ENCODE measurements at regions not wholly inside any gene's neighbourhood (a gene's known extent, or its start where the extent isn't known, plus 50 kb on each side); places are given as distances from the start of the nearest gene placed in this dataset.

DNA sequence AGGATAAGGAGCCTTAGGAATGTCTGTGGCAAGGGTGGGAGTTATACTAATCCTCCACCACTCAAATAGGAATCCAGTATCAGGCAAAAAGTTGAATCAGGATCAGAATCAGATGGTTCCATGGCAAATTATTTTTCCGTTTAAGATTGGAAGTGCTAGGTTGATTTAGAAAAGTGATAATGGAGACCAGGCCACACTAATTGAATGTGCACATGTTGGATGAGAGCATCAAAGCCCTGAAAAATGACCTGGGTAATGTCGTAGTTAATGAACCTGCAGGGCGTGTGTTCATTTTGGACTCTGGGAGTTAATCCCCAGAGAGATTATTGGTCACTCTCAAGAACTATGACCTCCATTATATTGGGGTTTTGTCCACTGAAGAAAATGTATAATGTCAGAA lies 53.3 kb upstream of the UBN2 start:
- no peak for TF ChIP-seq POLR2A (IDR thresholded peaks at IDR 0.05)
- TF ChIP-seq, protein P1, sequence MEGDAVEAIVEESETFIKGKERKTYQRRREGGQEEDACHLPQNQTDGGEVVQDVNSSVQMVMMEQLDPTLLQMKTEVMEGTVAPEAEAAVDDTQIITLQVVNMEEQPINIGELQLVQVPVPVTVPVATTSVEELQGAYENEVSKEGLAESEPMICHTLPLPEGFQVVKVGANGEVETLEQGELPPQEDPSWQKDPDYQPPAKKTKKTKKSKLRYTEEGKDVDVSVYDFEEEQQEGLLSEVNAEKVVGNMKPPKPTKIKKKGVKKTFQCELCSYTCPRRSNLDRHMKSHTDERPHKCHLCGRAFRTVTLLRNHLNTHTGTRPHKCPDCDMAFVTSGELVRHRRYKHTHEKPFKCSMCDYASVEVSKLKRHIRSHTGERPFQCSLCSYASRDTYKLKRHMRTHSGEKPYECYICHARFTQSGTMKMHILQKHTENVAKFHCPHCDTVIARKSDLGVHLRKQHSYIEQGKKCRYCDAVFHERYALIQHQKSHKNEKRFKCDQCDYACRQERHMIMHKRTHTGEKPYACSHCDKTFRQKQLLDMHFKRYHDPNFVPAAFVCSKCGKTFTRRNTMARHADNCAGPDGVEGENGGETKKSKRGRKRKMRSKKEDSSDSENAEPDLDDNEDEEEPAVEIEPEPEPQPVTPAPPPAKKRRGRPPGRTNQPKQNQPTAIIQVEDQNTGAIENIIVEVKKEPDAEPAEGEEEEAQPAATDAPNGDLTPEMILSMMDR (IDR thresholded peaks at IDR 0.05) = no peak

Data from heart left ventricle (tissue), 13 donors.